GM18498 (cell line): ENCODE measurements at regions not wholly inside any gene's neighbourhood (a gene's known extent, or its start where the extent isn't known, plus 50 kb on each side); places are given as distances from the start of the nearest gene placed in this dataset.

ENCODE experiments used
- ATAC-seq: cut with Tn5 transposase; IDR thresholded peaks from one replicate; pipeline ENCODE4 v1.9.1; 2021; ENCODE audit warnings: mild to moderate bottlenecking, moderate library complexity; ENCODE audit not compliant: unreplicated experiment

DNA sequence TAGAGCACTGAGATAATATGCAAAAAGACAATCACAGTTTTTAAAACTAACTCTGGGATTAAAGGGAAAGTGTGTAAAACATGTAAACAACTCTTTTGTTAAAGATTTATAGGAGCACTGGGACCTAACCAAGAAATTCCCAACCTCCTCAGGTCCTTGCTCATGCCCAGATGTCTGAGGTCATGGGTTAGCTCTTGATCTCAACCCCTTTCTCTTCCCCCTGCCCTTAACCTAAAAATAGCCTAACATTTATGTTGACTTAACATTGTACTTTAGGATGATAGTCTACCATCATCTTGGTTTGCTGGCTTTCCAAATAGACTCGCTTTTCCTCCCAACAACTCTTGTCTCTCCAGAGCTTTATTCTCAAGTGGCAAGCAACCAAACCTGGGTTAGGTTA is 258.2 kb upstream of the FAT3 start:
- no peak for ATAC-seq

GRCh38 chr11:91960770-91961169 is 263.8 kb upstream of the FAT3 start:
- ATAC-seq: no peak

DNA sequence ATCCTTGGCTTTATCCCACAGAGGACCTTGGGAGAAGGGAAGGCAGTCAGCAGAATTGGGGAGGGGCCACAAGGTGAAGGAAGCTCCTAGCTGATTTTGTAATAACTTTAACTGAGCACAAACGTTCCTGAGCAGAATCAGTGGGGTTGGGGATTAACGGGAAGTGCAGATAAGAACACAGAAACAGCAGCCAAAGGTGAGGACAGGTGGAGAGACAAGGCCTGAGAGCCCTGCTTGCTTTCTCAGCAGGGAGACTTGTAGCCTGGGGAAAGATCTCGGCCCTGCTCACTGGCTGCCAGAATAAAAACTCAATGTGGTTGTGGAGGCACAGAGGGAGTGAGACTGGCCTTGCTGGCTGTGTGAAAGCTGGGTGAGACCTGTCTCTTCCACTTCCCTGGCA is 265.2 kb upstream of the FAT3 start:
- no peak for ATAC-seq

- no peak for ATAC-seq
Observed at GRCh38 chr11:91956711-91957110, 267.9 kb upstream of the FAT3 start.

- ATAC-seq: no peak
Observed at GRCh38 chr11:91955206-91955605, 269.4 kb upstream of the FAT3 start.

DNA sequence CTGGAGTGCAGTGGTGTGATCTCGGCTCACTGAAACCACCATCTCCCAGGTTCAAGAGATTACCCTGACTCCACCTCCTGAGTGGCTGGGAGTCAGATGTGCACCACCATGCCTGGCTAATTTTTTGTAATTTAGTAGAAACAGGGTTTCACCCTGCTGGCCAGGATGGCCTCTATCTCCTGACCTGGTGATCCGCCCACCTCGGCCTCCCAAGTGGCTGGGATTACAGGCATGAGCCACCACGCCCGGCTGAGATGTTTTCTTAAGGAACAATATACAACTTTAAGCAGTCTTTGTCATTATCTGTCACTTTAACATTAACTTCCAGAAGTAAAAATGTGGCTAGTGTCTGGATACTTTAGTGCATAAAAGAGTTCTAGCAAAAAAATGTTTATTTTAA is 272.6 kb upstream of the FAT3 start:
- ATAC-seq: no peak

GRCh38 chr11:91947215-91947820 is 277.3 kb upstream of the FAT3 start:
- no peak for ATAC-seq

GRCh38 chr11:91946397-91946951 is 278.1 kb upstream of the FAT3 start:
- ATAC-seq: no peak

DNA sequence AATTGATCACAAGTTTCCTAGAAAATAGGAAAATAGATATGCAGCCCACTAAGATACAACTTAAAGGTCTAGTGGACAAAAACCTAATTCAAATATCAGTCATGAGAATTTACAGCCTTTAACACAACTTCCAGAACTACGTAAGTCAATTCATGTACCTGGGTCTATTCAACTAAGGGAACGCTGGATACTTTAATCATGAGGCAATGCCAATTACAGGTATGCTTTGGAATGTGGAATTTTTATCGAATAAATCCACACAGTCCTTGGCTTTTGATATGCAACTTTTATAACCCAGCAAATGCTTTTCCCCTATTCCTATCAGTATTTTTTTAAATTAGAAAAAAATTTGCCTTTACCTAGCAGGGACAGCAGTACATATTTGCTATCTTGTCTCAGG is 289.5 kb upstream of the FAT3 start:
- ATAC-seq: no peak

DNA sequence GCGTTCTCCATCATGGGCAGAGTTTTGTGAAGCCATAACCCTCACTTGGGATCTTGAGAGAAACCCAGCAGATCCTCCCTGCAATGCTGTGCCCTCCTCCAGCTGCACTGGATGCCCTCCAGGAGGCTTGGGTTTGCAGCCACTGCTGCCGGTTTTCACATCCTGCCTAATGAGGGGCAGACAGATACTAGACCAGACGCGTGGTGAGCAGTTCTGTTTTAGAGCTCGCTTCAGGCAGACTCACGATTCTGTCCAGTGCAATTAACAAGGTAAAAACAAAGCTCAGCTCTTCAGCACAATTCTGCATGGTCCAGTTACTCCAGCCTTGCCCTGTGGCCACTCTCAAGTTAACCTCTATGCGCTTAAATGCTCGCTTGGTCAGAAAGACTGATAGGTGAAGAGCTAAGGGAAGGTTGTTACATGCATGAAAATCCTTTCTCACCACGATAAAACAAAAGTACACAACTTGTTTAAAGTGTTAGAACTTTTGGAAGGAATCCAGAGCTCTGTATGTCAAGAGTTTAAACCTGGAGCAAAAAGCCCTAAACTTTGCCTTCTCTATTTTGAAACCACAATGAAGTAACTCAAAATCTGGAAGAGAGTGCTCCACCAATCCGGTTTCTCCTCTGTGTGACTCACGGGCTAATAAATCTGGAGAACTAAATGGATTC is 292.3 kb upstream of the FAT3 start:
- ATAC-seq: no peak

DNA sequence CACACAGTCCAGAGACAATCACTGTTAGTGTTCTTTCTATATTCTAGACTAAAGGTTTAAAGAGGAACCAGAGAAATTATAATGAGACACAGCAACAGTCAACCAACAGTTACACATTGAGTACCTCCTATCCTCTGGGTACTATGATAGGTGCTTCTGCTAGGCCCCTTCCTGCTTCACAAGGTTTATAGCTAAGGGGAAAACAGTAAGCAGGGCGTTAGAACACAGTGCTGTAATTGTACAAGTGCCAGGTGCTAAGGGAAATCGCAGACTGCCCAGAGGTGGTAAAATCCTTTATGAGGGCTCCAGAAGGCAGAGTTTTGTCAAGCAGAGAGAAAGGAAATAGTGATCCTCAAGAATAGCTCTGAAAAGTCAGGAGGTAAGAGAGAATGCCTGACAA is 297.2 kb upstream of the FAT3 start:
- ATAC-seq: no peak

DNA sequence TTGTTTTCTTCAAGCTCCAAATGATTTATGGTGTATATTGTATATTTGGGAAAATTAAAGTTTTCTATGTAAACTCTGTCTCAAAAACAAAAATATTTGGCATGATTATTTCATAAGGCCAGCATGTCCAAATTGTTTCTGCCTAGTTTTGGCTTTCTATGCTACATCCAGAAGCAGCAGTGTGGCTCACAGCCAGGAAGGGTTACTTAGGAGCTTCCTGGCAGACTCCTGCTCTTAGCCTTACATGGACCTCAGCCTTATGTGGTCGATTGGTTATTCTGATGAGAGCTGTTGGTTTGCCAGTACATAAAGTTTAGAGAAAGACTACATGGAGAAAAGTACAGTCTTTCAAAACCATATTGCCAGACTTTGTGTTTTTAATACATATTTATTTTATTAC is 297.7 kb upstream of the FAT3 start:
- ATAC-seq: no peak

DNA sequence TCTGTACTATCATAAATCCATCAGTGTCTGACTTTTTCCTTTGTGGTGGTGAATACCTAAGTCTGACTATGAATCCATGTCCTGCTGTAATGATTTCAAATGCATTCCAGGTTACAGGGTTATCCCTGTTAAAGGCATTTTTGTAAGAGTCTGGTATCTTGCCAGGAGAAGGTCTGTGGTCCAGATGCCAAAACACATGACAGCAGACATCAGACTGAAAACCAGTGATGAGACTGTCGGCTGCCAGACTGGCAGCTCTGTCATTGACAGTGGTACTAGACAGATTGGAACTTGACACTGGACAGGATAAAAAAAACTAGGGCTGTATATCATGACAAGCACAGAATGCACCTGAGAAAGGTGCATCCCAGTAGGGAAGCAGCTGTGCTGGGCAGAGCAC is 301.8 kb upstream of the FAT3 start:
- ATAC-seq: no peak

- ATAC-seq: no peak
Observed at GRCh38 chr11:91921974-91922373, 302.6 kb upstream of the FAT3 start.

GRCh38 chr11:91913407-91913806 is 311.2 kb upstream of the FAT3 start:
- ATAC-seq: no peak

- ATAC-seq: no peak
Observed at GRCh38 chr11:91912322-91912721, 312.3 kb upstream of the FAT3 start.

DNA sequence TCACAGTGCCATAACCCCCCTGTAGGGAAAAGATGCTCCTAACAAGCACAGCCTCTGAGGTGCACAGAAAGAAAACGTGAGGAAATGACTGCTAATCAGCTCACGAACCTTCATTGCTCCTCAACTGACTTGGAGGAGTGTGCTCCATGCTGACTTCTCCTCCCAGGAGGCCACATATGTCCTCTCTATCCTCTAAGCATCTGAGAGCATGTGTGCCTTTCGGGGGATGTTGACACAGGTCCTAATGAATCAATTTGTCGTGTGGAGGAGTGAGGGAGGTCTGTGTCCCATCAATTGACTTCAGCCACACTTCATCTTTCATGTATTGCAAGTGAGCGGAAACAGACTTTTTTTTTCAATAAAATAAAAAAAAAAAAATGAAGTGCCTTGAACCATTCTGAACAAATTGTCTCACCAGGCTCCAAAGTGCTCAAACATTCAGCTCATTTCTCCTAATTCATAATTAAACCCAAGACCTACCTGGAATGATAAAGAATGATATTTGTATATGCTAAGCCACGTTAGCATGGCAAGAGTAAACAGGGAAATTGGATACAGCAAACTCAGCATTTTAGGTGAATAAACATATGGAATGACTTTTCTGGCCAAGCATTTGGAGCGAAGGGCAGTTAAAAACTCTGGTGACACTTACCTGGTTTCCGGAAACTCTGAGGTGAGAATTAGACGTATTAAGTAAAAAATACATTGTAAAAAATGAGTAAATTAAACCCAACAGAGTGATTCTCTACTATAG is 317.6 kb upstream of the FAT3 start:
- ATAC-seq: no peak

DNA sequence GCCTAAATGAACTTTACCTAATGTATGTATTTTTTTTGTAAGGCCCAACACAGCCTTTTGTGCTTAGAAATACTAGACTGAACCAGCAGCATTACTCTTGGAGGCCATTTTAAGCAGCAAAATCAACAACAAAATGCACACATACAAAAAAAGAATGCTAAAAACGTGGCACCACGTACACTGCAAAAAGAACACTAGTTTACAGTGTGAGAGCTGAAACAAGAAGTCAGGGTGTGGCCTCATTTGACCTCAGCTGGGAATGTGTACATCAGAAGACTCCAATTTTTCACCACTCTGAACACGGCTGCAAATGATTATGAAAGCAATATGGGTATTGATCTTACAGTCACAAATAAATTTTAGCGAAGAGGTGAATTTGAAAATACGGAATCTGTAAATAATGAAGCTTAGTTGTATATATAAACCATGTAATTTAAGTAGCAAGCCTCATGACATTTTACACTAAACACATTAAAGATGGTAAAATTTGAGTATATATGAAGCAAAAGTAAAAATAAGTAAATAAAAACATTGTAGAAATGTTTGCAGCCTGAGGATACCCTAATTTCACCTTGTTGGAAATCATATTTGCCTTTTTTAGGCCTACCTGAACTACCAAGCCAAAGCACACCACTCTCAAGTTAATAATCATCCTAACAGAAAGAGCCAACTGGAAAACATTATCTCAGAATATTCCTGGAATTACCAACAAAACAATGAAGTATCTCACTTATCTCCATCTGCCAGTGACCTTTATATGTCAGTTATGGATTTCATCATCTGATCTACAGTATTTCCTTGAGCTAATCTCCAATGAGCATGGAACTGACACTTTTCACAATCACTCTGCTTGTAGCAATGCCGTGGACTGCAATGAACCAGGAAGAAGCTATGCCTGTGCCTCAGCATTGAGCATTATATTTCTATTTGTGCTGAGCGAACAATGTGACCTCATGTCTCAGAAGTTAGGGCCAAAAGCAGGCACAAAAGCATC is 319.5 kb upstream of the FAT3 start:
- ATAC-seq: no peak

DNA sequence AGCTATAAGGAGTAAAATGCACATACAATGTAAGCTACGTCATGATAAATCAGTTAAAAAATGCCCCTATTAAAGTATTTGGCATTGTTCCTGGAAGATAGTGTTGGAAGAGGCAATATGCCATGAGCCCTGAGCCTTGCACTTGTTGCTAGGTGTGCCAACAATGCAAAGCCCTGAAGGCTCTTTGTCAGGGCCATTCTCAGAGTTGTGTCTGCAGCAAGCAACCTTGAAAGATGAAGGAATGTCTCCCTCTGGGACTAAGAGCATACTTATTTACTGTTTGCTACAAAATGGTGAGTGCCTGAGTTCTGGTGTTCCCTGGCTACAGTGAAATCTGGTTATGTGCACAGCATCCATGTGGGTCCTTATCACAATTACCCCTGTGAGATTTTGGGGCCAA is 322.3 kb upstream of the FAT3 start:
- ATAC-seq: no peak

DNA sequence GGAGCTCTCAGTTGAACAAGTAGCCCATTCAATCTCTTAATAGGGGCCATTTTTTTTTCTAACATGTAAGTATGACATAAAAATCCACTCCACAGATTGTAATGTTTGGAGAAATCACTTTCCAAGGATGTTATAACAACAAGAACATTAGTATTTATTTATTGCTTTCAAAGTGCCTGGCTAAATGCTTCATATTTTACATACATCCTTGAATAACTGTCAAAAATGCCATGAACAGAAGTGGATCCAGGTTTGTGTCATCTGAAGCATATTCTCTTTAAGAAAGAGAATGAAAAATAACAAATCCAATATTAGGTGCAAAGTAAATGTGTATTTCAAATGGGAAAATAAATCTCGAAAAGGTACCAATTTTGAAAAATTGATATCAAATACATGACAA is 344.0 kb upstream of the FAT3 start:
- no peak for ATAC-seq

GRCh38 chr11:91876746-91877145 is 347.9 kb upstream of the FAT3 start:
- ATAC-seq: no peak
